MCF 10A (cell line): ENCODE measurements at regions not wholly inside any gene's neighbourhood (a gene's known extent, or its start where the extent isn't known, plus 50 kb on each side); places are given as distances from the start of the nearest gene placed in this dataset.

ENCODE experiments used
- BruUV-seq: library from RNA; stranded (reverse); fragments of 400-500 nt; replicated peaks from 2 replicates; lab custom pipeline; 2021; lab: Mats Ljungman, UMichigan
- CTCF ChIA-PET: fragments of 300-600 bp; sonication (Branson Sonifier 250); formaldehyde crosslinking; extraction: SDS; loops from one replicate; lab custom pipeline; 2021; ENCODE audit warnings: antibody characterized with exemption, inconsistent platforms; lab: Yijun Ruan, JAX
- POLR2A ChIA-PET: fragments of 300-600, 350-650 bp; sonication (Branson Sonifier 250); formaldehyde crosslinking; extraction: SDS; loops from one replicate; lab custom pipeline; 2020; ENCODE audit warnings: antibody characterized with exemption, inconsistent platforms; lab: Yijun Ruan, JAX
- DNase-seq: peaks from one replicate; pipeline ENCODE4 v3.0.0-alpha.2; 2018; ENCODE audit not compliant: unreplicated experiment
- H3K27ac Mint-ChIP-seq: one replicate; pipeline ENCODE4 v1.8.0; 2022; ENCODE audit warnings: mild to moderate bottlenecking, low read depth, mixed read lengths; ENCODE audit not compliant: unreplicated experiment
- H3K27me3 Mint-ChIP-seq: one replicate; pipeline ENCODE4 v1.8.0; 2022; ENCODE audit warnings: mixed read lengths; ENCODE audit not compliant: insufficient read depth, unreplicated experiment
- H3K36me3 Mint-ChIP-seq: one replicate; pipeline ENCODE4 v1.8.0; 2022; ENCODE audit warnings: mild to moderate bottlenecking, moderate library complexity, mixed read lengths; ENCODE audit not compliant: insufficient read depth, unreplicated experiment
- H3K4me1 Mint-ChIP-seq: one replicate; pipeline ENCODE4 v1.8.0; 2022; ENCODE audit warnings: mixed read lengths; ENCODE audit not compliant: insufficient read depth, unreplicated experiment
- H3K4me3 Mint-ChIP-seq: one replicate; pipeline ENCODE4 v1.8.0; 2022; ENCODE audit warnings: mild to moderate bottlenecking, moderate library complexity, mixed read lengths; ENCODE audit not compliant: unreplicated experiment
- H3K9me3 Mint-ChIP-seq: one replicate; pipeline ENCODE4 v1.8.0; 2022; ENCODE audit warnings: mixed read lengths; ENCODE audit not compliant: unreplicated experiment
- intact Hi-C: fragments of 100-400 bp; cut with micrococcal nuclease; formaldehyde crosslinking; loops from 2 replicates; pipeline ENCODE4 v1.14.1; 2022
- TF ChIP-seq, protein P1 (sequence below): fragments of 200-600 bp; IDR thresholded peaks from one replicate; pipeline ENCODE4 v1.8.0; 2022; ENCODE audit warnings: antibody characterized with exemption, mild to moderate bottlenecking; ENCODE audit not compliant: unreplicated experiment

DNA sequence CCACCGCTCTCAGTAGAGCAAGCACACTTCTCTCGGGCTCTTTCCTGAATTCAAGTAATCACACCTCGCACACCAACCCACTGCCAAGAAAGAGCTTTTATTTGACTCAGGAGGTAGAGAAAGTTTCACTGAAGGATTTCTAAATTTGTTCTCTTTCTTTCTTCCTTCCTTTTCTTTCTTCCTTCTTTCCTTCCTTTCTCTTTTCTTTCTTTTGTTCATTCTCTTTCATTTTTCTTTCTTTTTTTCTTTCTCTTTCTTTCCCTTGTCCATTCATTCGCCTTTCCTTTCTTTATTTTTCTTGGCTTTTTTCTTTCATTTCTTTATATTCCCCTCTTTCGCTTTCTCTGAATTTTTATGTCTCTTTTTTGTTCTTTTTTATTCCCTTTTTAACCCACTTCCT lies 300.1 kb downstream of the ENC1 start:
- no peak overlapping the region for H3K4me3 Mint-ChIP-seq
- BruUV-seq = no TSS peak
- peaks cover 16% of the 10 kb centered on the region for H3K4me1 Mint-ChIP-seq
- intact Hi-C loops = no loop called here
- POLR2A ChIA-PET = interaction anchor here (0.7 kb wide), 1 partner anchor 13 kb away, joined by 3 read pairs; no protein-coding TSS in a partner anchor
- no peak overlapping the region for H3K27ac Mint-ChIP-seq
- H3K9me3 Mint-ChIP-seq = no peaks in the 10 kb centered on the region
- TF ChIP-seq, protein P1, sequence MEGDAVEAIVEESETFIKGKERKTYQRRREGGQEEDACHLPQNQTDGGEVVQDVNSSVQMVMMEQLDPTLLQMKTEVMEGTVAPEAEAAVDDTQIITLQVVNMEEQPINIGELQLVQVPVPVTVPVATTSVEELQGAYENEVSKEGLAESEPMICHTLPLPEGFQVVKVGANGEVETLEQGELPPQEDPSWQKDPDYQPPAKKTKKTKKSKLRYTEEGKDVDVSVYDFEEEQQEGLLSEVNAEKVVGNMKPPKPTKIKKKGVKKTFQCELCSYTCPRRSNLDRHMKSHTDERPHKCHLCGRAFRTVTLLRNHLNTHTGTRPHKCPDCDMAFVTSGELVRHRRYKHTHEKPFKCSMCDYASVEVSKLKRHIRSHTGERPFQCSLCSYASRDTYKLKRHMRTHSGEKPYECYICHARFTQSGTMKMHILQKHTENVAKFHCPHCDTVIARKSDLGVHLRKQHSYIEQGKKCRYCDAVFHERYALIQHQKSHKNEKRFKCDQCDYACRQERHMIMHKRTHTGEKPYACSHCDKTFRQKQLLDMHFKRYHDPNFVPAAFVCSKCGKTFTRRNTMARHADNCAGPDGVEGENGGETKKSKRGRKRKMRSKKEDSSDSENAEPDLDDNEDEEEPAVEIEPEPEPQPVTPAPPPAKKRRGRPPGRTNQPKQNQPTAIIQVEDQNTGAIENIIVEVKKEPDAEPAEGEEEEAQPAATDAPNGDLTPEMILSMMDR = no peak
- CTCF ChIA-PET = no interaction called here
- DNase-seq = no peak
- H3K27me3 Mint-ChIP-seq = no peaks in the 10 kb centered on the region
- H3K36me3 Mint-ChIP-seq = no peaks in the 10 kb centered on the region

DNA sequence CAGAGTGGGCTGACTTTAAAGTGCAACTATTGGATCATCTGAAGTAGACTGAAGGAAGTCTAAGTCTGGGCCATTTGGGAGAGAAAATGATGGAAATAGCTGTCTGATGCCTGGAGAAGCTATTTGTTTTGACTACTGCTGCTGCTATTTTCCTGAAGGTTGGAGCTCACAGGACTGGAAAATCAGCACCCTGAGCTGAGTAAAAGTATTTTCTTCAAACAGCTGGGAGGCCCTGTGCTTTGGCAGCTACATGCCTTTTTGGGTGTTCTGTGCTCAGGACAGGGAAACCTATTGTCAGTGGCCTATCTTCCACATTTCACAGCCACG lies 302.6 kb downstream of the ENC1 start:
- intact Hi-C loops = no loop called here
- ChIA-PET CTCF (interaction anchor here (0.5 kb wide), 1 partner anchor 22 kb away, joined by 3 read pairs; no protein-coding TSS in a partner anchor), POLR2A (interaction anchor here (0.5 to 1.0 kb wide), 3 partner anchors 10 to 422 kb away, joined by 3 to 4 read pairs (median 3); no protein-coding TSS in a partner anchor)
- Mint-ChIP-seq H3K36me3 (no peaks in the 10 kb centered on the region), H3K9me3 (no peaks in the 10 kb centered on the region), H3K4me3 (no peak overlapping the region), H3K27me3 (no peaks in the 10 kb centered on the region), H3K4me1 (peaks cover under 1% of the 10 kb centered on the region), H3K27ac (no peak overlapping the region)
- TF ChIP-seq, protein P1 = no peak
- DNase-seq = no peak
- no TSS peak for BruUV-seq

DNA sequence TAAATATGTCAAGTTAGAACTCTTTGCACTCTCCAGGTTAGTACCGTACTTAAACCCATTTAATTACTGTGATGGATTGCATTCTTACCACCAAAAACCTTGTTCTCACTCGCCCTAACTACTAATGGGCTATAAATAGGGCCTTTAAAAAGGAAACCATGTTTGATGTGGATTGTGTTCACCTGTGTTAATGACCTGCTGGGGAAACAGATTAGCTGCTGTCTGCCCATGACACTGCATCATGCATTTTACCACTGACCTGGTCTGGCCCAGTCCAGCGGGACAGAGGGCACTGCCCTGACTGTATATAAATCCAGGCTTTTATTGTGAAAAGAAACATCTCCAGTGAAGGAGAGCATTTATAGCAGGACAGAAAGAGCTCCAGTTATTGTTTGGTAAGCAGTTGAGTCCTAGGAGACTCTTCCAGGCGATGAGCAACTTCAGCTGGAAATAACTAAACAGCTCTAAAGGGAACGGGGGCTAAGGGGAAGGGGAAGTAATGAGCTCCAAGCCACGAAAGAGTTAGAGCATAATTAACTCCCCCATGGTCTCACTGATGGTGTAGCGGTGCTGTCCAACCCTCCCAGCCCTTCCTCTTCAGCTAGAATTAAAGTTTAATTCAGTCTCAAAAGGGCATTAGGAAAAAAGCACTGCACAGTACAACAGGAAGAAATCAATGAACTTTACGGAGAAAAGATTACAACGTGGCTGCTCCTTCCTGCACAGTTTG lies 303.1 kb downstream of the ENC1 start:
- Mint-ChIP-seq H3K27ac (no peak overlapping the region), H3K36me3 (no peaks in the 10 kb centered on the region), H3K4me1 (no peaks in the 10 kb centered on the region), H3K27me3 (no peaks in the 10 kb centered on the region), H3K4me3 (no peak overlapping the region), H3K9me3 (no peaks in the 10 kb centered on the region)
- POLR2A ChIA-PET = interaction anchor here (0.5 to 1.0 kb wide), 2 partner anchors 18 to 421 kb away, joined by 3 to 4 read pairs; no protein-coding TSS in a partner anchor
- BruUV-seq = no TSS peak
- no peak for DNase-seq
- CTCF ChIA-PET = interaction anchor here (0.6 kb wide), 1 partner anchor 13 kb away, joined by 3 read pairs; no protein-coding TSS in a partner anchor
- TF ChIP-seq, protein P1 = no peak
- intact Hi-C loops = no loop called here

DNA sequence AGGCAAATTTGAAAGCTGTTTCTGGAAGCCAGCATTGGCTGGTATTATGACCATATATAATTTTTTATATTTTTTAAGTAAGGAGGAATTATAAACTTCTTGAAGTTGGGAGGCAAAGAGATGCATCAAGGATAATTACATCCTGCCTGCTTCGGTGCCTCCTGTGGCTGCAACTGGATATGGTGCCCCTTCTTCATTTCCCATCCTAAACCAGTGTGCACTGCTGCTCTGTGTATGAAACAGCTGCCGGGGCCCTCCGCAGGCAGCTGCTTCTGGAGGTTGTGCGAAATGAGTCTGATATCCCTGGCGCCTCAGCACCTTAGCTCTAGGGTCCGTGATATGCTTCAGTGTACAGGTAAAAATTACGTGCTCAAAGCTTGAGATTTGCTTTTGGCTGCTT lies 304.2 kb downstream of the ENC1 start:
- TF ChIP-seq, protein P1 = no peak
- H3K27me3 Mint-ChIP-seq = no peaks in the 10 kb centered on the region
- no peak for DNase-seq
- H3K4me3 Mint-ChIP-seq = no peak overlapping the region
- no peaks in the 10 kb centered on the region for H3K9me3 Mint-ChIP-seq
- H3K36me3 Mint-ChIP-seq = no peaks in the 10 kb centered on the region
- POLR2A ChIA-PET = interaction anchor here (0.5 to 0.7 kb wide), 2 partner anchors 157 to 254 kb away, joined by 3 to 4 read pairs; no protein-coding TSS in a partner anchor
- H3K4me1 Mint-ChIP-seq = no peaks in the 10 kb centered on the region
- CTCF ChIA-PET = interaction anchor here (0.7 kb wide), 1 partner anchor 242 kb away, joined by 3 read pairs; no protein-coding TSS in a partner anchor
- intact Hi-C loops = no loop called here
- no peak overlapping the region for H3K27ac Mint-ChIP-seq
- BruUV-seq = no TSS peak
